Activated CD4-positive, alpha-beta T cell treated with anti-CD3 and anti-CD28 coated beads, Interleukin-2, Interleukin-6, amounts not matched to agents 100 ng/mL and 50 ng/mL, durations not matched to agents 16 hours and 8 hours (primary cell): ENCODE measurements at regions not wholly inside any gene's neighbourhood (a gene's known extent, or its start where the extent isn't known, plus 50 kb on each side); places are given as distances from the start of the nearest gene placed in this dataset.

ENCODE experiments used
- DNase-seq: peaks from one replicate; pipeline ENCODE4 v3.0.0-alpha.2; 2020

GRCh38 chr9:13627071-13627470, 347.6 kb upstream of the MPDZ start:
- no peak for DNase-seq

GRCh38 chr9:13626601-13627000, 347.1 kb upstream of the MPDZ start:
- DNase-seq, result no peak

DNA sequence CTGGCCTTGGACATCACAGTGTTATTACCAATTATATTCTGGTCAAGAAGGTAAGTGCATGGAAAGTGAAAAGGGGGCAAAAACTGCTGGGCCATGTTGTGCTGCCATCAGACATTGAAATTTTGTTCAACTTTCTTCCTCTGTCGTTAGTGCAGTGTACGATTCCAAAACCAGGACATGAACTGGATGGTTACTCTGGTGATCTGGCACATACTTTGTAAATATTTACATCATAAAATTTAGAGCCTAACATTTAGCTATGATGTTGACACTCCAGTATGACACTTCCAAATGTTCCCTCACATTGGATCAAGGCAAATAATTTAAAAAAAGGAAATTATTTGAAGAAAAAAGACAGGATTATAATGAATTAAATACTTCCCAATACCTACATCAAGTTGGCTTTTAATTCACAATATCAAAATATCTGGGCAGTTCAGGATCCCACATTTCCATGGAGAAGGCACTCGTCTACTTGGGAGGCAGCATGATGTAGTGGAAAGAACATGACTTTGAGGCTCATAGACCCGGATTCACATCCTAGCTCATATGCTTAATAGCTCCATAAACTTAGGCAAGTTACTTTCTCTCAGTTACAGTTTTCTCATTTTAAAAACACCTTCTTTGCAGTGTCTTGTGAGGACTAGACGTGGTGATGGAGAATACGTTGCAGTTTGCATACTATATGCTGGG, 342.5 kb upstream of the MPDZ start:
- no peak for DNase-seq

GRCh38 chr9:13616491-13617035, 337.1 kb upstream of the MPDZ start:
- no peak for DNase-seq

DNA sequence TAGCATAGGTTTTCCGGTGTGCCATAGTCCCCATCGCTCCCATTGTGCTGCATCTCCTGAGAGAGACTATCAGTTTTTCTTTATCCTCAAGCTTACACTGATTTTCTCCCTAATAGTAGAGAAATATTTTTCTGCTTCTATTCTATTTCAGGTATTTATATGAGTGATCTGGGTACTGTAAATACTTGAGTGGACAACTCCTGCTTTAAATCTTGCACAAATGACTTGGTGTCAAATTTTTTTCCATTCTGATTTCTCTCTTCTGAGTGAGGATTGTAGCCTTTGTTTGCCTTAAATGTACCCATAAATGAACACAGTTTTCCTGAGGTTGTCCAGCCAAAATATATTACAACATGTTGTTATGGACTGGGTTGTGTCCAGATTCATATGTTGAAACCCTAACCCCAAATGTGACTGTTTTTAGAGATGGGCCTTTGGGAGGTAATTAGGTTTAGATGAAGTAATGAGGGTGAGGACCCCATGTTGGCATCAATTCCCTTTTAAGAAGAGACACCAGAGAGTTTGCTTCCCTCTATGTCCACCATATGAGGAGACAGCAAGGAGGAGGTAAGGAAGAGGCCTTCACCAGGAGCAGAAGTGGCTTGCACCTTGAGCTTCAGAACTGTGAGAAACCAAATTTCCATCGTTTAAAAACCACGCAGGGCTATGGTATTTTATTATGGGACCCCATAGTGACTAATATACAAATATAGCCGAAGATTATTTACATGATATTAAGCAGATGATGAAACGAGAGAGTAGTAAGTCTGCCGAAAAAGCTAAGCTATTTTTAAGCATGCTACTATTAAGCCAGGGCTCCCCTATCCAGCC, 336.4 kb upstream of the MPDZ start:
- DNase-seq, result no peak

DNA sequence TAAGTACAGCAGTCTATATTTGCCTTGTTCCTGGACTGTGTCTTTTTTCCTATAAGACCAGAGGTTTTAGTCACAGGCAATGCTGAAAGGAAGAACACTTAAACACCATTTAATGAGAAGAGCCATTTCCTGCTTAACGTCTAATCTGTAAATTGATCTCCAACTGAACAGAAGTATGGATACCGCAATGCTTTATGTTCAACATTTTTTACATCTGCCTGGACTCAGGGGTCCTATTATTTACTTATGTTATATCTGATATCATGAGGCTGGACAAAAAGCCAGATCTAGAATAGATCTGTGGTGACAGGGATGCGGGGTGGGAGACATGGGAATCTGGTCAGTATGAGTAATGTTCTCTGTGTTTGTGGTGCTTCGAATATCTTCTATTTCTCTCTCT, 334.6 kb upstream of the MPDZ start:
- no peak for DNase-seq

DNA sequence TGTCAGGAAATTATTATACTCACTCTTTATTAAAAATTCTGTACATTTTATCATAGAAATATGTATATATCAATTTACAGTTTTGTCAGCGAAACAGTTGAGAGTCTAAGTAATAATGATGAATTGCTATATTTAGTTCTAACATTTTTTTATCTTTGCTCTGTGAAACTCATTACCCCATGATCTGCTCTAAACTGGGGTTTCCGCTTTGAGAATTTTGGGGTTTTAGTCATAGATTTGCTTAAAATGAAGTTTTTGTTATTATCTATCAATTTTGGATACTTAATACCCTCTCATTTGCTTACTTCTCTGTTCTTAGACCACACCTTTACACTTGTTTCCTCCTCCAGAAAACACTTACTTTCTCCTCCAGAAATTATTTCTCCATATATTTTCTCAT, 333.8 kb upstream of the MPDZ start:
- no peak for DNase-seq

DNA sequence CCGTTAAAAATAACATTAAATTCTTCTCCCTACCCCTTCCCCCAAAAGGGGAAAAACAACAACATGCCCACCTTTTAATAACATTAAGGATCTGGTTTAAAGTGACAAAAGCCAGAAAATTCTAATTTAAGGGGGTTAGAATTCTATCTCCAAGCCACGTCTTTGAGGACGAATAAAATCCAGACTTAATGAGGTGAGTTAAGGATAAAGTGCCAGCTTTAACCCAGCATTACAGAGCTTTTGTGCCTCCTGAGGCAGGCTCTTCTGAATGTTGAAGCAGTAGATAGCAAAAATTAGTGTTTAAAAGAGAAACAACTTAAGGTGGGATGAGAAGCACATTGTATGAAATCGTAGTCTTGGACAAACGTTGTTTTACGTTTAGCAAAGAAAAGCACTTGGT, 329.0 kb upstream of the MPDZ start:
- DNase-seq, result no peak

GRCh38 chr9:13607481-13608441, 328.3 kb upstream of the MPDZ start:
- DNase-seq, result no peak

DNA sequence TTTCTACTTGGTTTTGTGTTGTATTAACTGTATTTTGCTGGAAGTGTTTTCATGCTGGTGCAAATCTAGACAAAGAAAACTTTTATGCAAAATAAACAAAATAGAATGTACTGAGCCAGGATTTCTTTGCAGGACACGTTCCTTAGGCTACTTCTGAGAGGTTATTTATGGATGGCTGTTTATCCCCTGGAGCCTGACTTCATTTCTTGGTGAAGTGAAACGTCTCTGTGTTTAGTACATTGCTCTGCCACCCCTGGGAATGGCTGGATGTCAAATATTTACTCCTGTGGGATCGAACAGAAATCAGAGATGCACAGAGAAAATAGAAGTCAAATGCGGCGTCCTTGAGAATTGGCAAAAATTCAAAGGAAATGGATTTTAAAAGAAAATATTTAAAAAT, 327.1 kb upstream of the MPDZ start:
- no peak for DNase-seq

- DNase-seq, result no peak
Measured at GRCh38 chr9:13603921-13604320, 324.4 kb upstream of the MPDZ start.

DNA sequence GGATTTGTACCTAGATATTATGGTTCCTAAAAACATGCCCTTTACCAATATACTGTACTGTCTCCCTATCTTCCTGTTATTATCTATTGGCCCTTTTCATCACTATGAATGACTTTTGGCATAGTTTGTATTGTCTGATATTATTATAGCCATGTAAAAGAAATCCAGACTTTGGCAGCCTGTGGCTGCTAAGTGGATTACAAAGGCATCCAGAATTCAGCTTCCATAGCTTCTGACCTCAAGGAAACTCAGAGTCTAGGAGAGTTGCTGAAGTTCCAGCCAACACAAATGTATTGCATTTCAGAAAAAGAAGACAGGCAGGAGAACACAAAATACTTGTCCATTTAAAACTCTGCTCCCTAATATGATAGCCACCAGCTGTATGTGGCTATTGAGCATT, 319.2 kb upstream of the MPDZ start:
- DNase-seq, result no peak

- DNase-seq, result no peak
Measured at GRCh38 chr9:13597427-13597826, 317.9 kb upstream of the MPDZ start.

- DNase-seq, result no peak
Measured at GRCh38 chr9:13597004-13597403, 317.5 kb upstream of the MPDZ start.

- DNase-seq, result no peak
Measured at GRCh38 chr9:13596383-13596970, 317.0 kb upstream of the MPDZ start.

DNA sequence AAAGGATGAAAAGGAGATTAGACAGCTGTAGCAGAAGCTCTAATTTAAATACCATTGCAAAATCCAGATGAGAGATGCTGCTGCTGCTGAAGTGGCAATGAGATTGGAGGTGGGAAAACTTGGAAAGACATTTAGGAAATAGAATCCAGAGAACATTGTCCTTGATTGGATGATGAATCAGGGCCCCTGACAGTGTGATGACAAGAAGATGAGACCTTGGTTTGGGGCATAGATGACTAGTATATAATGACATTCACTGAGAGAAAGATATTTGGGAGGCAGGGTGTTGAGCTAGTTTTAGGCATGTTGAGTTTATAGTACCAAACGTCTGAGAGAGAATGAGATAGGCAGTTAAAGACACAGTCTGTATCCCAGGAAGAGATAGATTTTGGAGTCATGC, 311.5 kb upstream of the MPDZ start:
- DNase-seq, result no peak

GRCh38 chr9:13589034-13589737, 309.7 kb upstream of the MPDZ start:
- DNase-seq, result no peak

DNA sequence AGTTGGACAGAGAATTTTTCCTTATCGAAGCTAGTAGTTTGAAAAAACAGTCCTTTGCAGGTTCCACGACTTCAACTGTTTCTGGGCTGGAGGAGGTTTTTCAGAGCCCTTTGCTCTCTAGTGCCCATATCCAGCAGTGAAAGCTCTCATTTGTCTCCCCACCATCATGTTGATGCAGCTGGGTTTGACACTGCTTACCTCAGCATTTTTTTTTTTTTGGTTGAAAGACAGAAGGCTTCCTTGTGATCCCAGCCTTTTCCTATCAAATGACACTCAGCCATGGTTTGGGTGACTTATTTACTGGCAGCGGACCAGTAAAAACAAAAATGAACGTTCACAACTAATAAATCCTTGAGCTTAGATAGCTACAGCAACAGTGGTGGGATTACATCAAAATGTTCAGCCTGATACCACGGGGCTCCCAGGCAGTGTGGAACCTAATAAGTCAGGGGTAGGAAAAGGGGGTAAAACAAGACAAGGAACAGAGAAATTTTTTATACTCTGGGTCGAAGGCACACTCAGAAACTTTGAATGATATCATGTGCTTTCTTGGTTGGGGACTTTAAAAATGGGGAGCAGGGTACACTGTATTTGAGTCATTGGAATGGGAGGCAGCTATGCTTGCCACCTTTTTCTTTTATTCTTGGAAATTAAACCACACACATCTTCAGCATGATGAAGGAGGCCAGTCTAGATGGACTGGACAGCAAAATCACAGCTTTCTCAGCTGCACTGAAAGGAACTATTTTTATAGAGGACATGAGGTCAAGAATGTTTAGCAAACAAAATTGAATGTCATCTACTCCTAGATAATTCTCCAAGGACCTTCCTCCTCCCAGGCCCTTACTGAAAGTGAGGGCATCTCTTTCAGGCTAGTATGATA, 308.9 kb upstream of the MPDZ start:
- DNase-seq, result no peak

GRCh38 chr9:13587571-13587970, 308.1 kb upstream of the MPDZ start:
- no peak for DNase-seq

GRCh38 chr9:13586587-13587374, 307.3 kb upstream of the MPDZ start:
- DNase-seq, result no peak
